Pancreas (tissue), 10 donors: ENCODE measurements at regions not wholly inside any gene's neighbourhood (a gene's known extent, or its start where the extent isn't known, plus 50 kb on each side); places are given as distances from the start of the nearest gene placed in this dataset.
A peak's percentile ranks its signal among the peaks of the same experiment; 100 is the strongest.

Experiments
- ATAC-seq, 4 donors: fragments of 200-7000 bp; cut with Tn5 transposase; one replicate each; pipeline versions ENCODE4 v1.8.0 to v1.9.1; 2020; ENCODE audit warnings: mild to moderate bottlenecking in 4 of 4, moderate library complexity in 4 of 4
- DNase-seq, 6 donors: peaks; one replicate each; pipeline ENCODE4 v3.0.0-alpha.2; 2020
- FAIRE-seq: peaks from 2 replicates; lab custom pipeline; 2012; peaks lifted over from hg19 to GRCh38; lab: Jason Lieb, UNC
- H3K27ac ChIP-seq, 4 donors: fragments of 200-600 bp; sonication (generic); 1 replicate in 3 of 4; 2 replicates in 1 of 4; pipeline versions ENCODE4 v1.5.0 to v1.8.0; 2020
- H3K27me3 ChIP-seq, 4 donors: fragments of 200-600 bp; one replicate each; pipeline ENCODE4 v1.8.0; 2021
- H3K36me3 ChIP-seq, 3 donors: fragments of 200-600 bp; sonication (generic) in 1 of 3; one replicate each; pipeline versions ENCODE4 v1.5.0 to v1.8.0; 2020 to 2021
- H3K4me1 ChIP-seq, 3 donors: fragments of 200-600 bp; one replicate each; pipeline ENCODE4 v1.8.0; 2021
- H3K4me3 ChIP-seq, 4 donors: fragments of 200-600 bp; sonication (generic) in 2 of 4; one replicate each; pipeline versions ENCODE4 v1.5.0 to v1.8.0; 2020 to 2021
- H3K9me3 ChIP-seq, 4 donors: fragments of 200-600 bp; one replicate each; pipeline ENCODE4 v1.8.0; 2021
- WGBS, 2 donors: extraction: QIAGEN DNeasy Blood & Tissue Kit; methylation state at CpG; one replicate each; pipeline ENCODE4 v1.1.7; 2013; 5-methylcytosine and 5-hydroxymethylcytosine counted together
- intact Hi-C, 3 donors: fragments of 100-400 bp; cut with DNase I; formaldehyde crosslinking; loops; one replicate each; pipeline versions ENCODE4 v1.11.1 to v1.14.2; 2022
- TF ChIP-seq, protein P1 (sequence below), 4 donors: fragments of 200-600 bp; sonication (generic) in 3 of 4; IDR thresholded peaks; one replicate each; pipeline versions ENCODE4 v1.5.0 to v1.8.0; 2021; ENCODE audit warnings: antibody characterized with exemption in 4 of 4
- donor health status: healthy with polysubstance abuse.
- donor health status: DM: no; HTN: no; CAD: no; lungs with moderate emphysema.
- donor health status: DM: no; HTN: no; CAD: no.
- donor health status: control.
- donor health status: control.
- donor health status: Bipolar disorder and iron deficiency.
- donor health status: DM: yes; HTN: yes; CAD: no.
- donor health status: DM: no; HTN: no; CAD: no.
- donor health status: DM: no; HTN: no; CAD: no.
- donor health status: DM: yes; HTN: yes; CAD: no.

GRCh38 chr1:244758708-244759107 lies 76.8 kb upstream of the COX20 start:
- no peak overlapping the region for H3K27ac ChIP-seq

GRCh38 chr1:244759158-244759557 lies 76.3 kb upstream of the COX20 start:
- FAIRE-seq (no peak), ATAC-seq (no peak), DNase-seq (no peak)
- Histone ChIP-seq H3K4me3 (no peak overlapping the region), H3K36me3 (no peaks in the 10 kb centered on the region), H3K27me3 (no peaks in the 10 kb centered on the region), H3K9me3 (no peaks in the 10 kb centered on the region), H3K4me1 (peaks cover 0 to 14% (median 0%) of the 10 kb centered on the region in 3 donors), H3K27ac (no peak overlapping the region)
- intact Hi-C loops, result no loop called here
- 74 to 81% methylated on average over 8 of the region's 8 CpGs for WGBS, 2 donors
- TF ChIP-seq, protein P1, sequence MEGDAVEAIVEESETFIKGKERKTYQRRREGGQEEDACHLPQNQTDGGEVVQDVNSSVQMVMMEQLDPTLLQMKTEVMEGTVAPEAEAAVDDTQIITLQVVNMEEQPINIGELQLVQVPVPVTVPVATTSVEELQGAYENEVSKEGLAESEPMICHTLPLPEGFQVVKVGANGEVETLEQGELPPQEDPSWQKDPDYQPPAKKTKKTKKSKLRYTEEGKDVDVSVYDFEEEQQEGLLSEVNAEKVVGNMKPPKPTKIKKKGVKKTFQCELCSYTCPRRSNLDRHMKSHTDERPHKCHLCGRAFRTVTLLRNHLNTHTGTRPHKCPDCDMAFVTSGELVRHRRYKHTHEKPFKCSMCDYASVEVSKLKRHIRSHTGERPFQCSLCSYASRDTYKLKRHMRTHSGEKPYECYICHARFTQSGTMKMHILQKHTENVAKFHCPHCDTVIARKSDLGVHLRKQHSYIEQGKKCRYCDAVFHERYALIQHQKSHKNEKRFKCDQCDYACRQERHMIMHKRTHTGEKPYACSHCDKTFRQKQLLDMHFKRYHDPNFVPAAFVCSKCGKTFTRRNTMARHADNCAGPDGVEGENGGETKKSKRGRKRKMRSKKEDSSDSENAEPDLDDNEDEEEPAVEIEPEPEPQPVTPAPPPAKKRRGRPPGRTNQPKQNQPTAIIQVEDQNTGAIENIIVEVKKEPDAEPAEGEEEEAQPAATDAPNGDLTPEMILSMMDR (IDR thresholded peaks at IDR 0.05), result no peak

More at GRCh38 chr1:244758708-244759107, 76.8 kb upstream of the COX20 start:
- no peaks in the 10 kb centered on the region for H3K9me3 ChIP-seq
- FAIRE-seq, result no peak
- TF ChIP-seq, protein P1 (IDR thresholded peaks at IDR 0.05), result no peak
- intact Hi-C loops, result no loop called here
- H3K4me3 ChIP-seq, result no peak overlapping the region
- H3K36me3 ChIP-seq, result no peaks in the 10 kb centered on the region
- ATAC-seq, result peak in 3 of 4 donors; percentile 14 to 58 (median 32)
- WGBS, 2 donors, result 14 to 19% methylated on average over 4 of the region's 4 CpGs
- no peak for DNase-seq
- peaks cover 0 to 14% (median 0%) of the 10 kb centered on the region in 3 donors for H3K4me1 ChIP-seq
- no peaks in the 10 kb centered on the region for H3K27me3 ChIP-seq

DNA sequence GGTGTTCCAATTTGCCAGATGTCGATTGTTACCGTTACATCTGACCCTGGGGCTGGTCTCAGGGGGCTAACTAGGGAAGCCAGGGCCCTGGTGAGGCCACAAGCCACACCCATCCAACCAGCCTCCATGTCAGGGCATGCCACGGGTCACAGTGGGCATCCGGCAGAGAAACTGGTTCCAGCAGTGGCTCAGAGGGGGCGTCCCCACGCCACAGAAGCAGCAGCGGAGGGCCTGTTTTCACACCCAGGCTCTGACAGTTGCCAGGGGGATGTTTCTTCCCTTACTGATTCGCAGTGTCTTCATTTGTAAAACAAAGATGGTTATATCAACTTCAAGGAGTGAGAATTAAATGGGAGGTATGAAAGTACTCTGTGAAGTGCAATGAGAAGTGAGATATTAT lies 75.0 kb upstream of the COX20 start:
- H3K4me1 ChIP-seq, result peaks cover 0 to 14% (median 0%) of the 10 kb centered on the region in 3 donors
- H3K9me3 ChIP-seq, result no peaks in the 10 kb centered on the region
- intact Hi-C loops, result no loop called here
- no peak overlapping the region for H3K27ac ChIP-seq
- ATAC-seq, result no peak
- 91 to 93% methylated on average over 8 of the region's 8 CpGs for WGBS, 2 donors
- TF ChIP-seq, protein P1 (IDR thresholded peaks at IDR 0.05), result no peak
- no peak overlapping the region for H3K4me3 ChIP-seq
- DNase-seq, result no peak
- no peak for FAIRE-seq
- H3K36me3 ChIP-seq, result no peaks in the 10 kb centered on the region
- H3K27me3 ChIP-seq, result peaks cover 0 to 3% (median 0%) of the 10 kb centered on the region in 4 donors

DNA sequence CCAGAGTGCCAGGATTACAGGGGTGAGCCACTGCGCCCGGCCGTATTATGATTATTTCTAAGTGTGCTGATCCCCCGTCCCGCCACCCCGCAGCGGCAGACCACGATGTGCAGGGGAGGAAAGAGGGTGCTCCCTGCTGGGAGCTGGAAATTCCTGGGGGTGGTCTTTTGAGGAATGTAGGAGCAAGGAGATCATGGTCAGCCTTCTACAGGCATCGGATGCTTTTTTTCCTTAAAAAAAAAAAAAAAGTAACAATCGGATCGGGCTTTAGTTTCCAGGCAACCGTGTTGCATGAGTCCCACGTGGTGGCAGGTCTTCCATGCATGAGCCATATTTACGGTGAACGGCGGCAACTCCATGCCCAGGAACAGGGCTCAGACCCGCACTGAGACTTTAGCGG lies 74.2 kb upstream of the COX20 start:
- H3K9me3 ChIP-seq, result no peaks in the 10 kb centered on the region
- no peak overlapping the region for H3K4me3 ChIP-seq
- 71 to 75% methylated on average over 18 of the region's 18 CpGs for WGBS, 2 donors
- H3K27me3 ChIP-seq, result peaks cover 0 to 3% (median 0%) of the 10 kb centered on the region in 4 donors
- TF ChIP-seq, protein P1 (IDR thresholded peaks at IDR 0.05), result no peak
- H3K36me3 ChIP-seq, result no peaks in the 10 kb centered on the region
- H3K27ac ChIP-seq, result no peak overlapping the region
- ATAC-seq, result no peak
- H3K4me1 ChIP-seq, result peaks cover 0 to 14% (median 0%) of the 10 kb centered on the region in 3 donors
- no peak for DNase-seq
- no peak for FAIRE-seq
- intact Hi-C loops, result no loop called here

GRCh38 chr1:244762629-244763028 lies 72.8 kb upstream of the COX20 start:
- peaks cover 0 to 9% (median 0%) of the 10 kb centered on the region in 3 donors for H3K4me1 ChIP-seq
- no peak overlapping the region for H3K4me3 ChIP-seq
- H3K9me3 ChIP-seq, result no peaks in the 10 kb centered on the region
- FAIRE-seq (no peak), ATAC-seq (no peak), DNase-seq (no peak)
- WGBS, 2 donors, result 90 to 97% methylated on average over 1 of the region's 1 CpG
- TF ChIP-seq, protein P1 (IDR thresholded peaks at IDR 0.05), result no peak
- H3K36me3 ChIP-seq, result no peaks in the 10 kb centered on the region
- no peak overlapping the region for H3K27ac ChIP-seq
- H3K27me3 ChIP-seq, result peaks cover 0 to 3% (median 0%) of the 10 kb centered on the region in 4 donors
- intact Hi-C loops, result no loop called here
